ENCODE measurements at regions not wholly inside any gene's neighbourhood (a gene's known extent, or its start where the extent isn't known, plus 50 kb on each side); places are given as distances from the start of the nearest gene placed in this dataset.
A peak's percentile ranks its signal among the peaks of the same experiment; 100 is the strongest.

DNA sequence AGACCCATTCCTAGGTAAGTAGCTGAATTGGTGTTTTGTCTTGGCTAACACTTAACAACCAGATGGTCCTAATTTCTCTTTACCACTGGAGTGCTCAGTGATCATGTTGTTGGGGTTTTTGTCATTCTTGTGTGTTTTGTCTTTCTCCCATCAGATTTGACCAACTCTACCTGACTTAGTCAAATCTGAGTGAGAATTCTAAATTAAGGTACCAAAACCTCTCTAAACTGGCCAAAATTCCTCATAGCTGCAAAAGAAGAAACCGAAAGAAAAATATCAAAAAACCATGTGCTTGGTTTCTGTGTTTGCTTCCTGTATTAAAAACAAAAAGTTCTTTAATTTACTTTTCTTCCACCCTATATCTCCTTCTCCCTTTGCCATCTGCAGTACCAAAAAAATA is 350.7 kb upstream of the SPHKAP start:
- Mint-ChIP-seq H3K9me3 (peaks cover 43% of the 10 kb centered on the region), H3K4me3 (no peak overlapping the region), H3K36me3 (ENCODE audit: low read depth) (peaks cover 33% of the 10 kb centered on the region), H3K4me1 (ENCODE audit: low read depth) (peaks cover 5% of the 10 kb centered on the region), H3K27ac (no peak overlapping the region), H3K27me3 (ENCODE audit: insufficient read depth) (no peaks in the 10 kb centered on the region)
- TF ChIP-seq, protein P1, sequence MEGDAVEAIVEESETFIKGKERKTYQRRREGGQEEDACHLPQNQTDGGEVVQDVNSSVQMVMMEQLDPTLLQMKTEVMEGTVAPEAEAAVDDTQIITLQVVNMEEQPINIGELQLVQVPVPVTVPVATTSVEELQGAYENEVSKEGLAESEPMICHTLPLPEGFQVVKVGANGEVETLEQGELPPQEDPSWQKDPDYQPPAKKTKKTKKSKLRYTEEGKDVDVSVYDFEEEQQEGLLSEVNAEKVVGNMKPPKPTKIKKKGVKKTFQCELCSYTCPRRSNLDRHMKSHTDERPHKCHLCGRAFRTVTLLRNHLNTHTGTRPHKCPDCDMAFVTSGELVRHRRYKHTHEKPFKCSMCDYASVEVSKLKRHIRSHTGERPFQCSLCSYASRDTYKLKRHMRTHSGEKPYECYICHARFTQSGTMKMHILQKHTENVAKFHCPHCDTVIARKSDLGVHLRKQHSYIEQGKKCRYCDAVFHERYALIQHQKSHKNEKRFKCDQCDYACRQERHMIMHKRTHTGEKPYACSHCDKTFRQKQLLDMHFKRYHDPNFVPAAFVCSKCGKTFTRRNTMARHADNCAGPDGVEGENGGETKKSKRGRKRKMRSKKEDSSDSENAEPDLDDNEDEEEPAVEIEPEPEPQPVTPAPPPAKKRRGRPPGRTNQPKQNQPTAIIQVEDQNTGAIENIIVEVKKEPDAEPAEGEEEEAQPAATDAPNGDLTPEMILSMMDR (IDR thresholded peaks at IDR 0.05): no peak
- DNase-seq: no peak

DNA sequence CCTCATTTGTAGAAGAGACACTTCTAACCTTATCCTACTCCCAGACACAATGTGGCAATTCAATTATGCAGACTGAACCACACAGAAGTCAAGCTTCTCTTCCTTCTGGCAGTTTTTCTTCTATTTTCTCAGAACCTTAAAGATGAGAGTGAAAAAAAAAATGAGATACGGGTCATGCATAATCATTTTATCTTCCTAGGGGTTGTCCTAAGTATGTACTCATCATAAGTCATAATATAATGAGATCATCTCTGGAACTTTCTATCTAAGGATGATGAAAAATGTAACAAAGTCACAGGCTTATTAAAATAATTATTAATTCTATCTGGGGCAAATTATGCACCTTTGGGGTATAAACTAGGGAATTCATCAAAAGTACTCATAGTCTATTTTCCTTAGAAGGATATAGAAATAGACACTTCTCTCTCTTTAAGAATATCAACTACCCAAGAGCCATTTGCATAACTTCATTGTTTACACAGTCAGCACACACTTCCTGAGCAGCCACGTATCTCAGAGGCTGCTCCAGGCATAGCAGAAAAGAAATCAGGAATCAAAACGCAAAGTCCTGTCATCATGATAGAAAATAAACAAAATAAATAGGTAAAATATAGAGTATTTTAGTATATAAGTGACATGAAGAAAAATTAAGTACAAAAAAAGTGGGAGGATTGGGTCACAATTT is 345.9 kb upstream of the SPHKAP start:
- Mint-ChIP-seq H3K27ac (no peak overlapping the region), H3K27me3 (ENCODE audit: insufficient read depth) (no peaks in the 10 kb centered on the region), H3K36me3 (ENCODE audit: low read depth) (peaks cover 7% of the 10 kb centered on the region; the same call in 1 of the 2 replicates), H3K9me3 (0 out of 2 replicates have a peak, but pooled peaks cover 8% of the 10 kb centered on the region), H3K4me3 (no peak overlapping the region), H3K4me1 (ENCODE audit: low read depth) (peaks cover 24% of the 10 kb centered on the region)
- TF ChIP-seq, protein P1 (IDR thresholded peaks at IDR 0.05): no peak
- peak; percentile 7 for DNase-seq

DNA sequence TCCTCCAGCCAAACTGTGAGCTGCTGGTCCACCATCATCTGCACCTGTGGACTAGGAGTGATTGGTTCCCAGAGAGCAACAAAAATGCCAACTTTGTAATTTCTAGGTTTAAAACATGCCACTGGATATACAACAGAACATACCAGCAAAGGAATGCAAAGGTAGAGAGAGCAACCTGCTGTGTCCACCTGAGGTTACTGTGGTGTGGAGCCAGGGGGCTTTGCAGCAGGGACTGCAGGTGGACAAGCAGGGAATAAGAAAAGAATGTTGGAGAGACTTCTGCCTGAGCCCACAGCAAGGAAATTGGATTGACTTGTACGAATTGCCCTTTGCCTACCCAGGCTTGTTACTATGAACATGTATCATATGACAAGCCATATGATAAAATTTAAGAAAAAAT is 345.2 kb upstream of the SPHKAP start:
- Mint-ChIP-seq H3K4me3 (no peak overlapping the region), H3K27ac (no peak overlapping the region), H3K27me3 (ENCODE audit: insufficient read depth) (no peaks in the 10 kb centered on the region), H3K4me1 (ENCODE audit: low read depth) (peaks cover 30% of the 10 kb centered on the region), H3K36me3 (ENCODE audit: low read depth) (peaks cover under 1% of the 10 kb centered on the region; the same call in 1 of the 2 replicates), H3K9me3 (0 out of 2 replicates have a peak, but pooled peaks cover 8% of the 10 kb centered on the region)
- TF ChIP-seq, protein P1 (IDR thresholded peaks at IDR 0.05): no peak
- no peak for DNase-seq

DNA sequence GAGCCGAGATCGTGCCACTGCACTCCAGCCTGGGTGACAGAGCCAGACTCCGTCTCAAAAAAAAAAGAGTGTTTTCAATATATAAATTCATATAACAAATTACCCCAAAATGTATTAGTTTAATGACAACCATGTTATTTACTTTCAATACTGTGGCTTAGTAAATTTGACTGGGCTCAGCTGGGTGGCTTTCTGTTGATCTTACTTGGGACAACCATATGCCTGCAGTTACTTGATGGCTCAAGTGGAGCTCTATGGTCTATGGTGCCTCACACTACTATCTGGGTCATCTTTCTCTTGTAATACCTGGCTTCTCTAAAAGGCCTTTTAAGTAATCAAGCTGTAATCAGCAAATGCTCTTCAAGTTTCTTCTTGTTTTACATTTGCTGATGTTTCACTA is 341.5 kb upstream of the SPHKAP start:
- no peak for DNase-seq
- H3K4me1 Mint-ChIP-seq (ENCODE audit: low read depth): peaks cover 31% of the 10 kb centered on the region
- 0 out of 2 replicates have a peak, but pooled peaks cover 8% of the 10 kb centered on the region for H3K9me3 Mint-ChIP-seq
- no peaks in the 10 kb centered on the region for H3K27me3 Mint-ChIP-seq (ENCODE audit: insufficient read depth)
- H3K27ac Mint-ChIP-seq: no peak overlapping the region
- no peak overlapping the region for H3K4me3 Mint-ChIP-seq
- TF ChIP-seq, protein P1 (IDR thresholded peaks at IDR 0.05): no peak
- no peaks in the 10 kb centered on the region for H3K36me3 Mint-ChIP-seq (ENCODE audit: low read depth)

DNA sequence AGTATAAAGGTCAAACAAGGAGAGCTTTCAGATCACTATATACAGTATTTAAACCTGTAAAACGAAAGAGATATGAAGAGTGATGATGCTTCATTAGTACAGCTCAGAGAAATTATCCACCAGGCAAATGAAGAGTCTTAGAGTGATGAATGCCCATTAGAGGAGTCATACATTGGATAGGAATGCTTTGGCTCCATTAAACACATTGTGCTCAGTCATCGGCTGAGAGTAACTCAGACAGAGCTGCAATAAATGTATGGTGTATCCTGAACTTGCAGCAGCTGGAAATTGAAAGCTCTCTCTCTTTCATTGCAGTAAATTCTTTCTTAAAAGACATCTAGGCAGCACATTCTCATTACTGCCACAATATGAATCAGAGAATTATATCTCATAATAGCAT is 340.8 kb upstream of the SPHKAP start:
- TF ChIP-seq, protein P1 (IDR thresholded peaks at IDR 0.05): no peak
- Mint-ChIP-seq H3K27ac (no peak overlapping the region), H3K4me1 (ENCODE audit: low read depth) (peaks cover 26% of the 10 kb centered on the region), H3K4me3 (no peak overlapping the region), H3K36me3 (ENCODE audit: low read depth) (no peaks in the 10 kb centered on the region), H3K27me3 (ENCODE audit: insufficient read depth) (no peaks in the 10 kb centered on the region), H3K9me3 (0 out of 2 replicates have a peak, but pooled peaks cover 8% of the 10 kb centered on the region)
- DNase-seq: peak; percentile 41
